Lung (tissue), 11 donors: ENCODE measurements at regions not wholly inside any gene's neighbourhood (a gene's known extent, or its start where the extent isn't known, plus 50 kb on each side); places are given as distances from the start of the nearest gene placed in this dataset.

ENCODE experiments used
- ATAC-seq: fragments of 200-7000 bp; cut with Tn5 transposase; one replicate; pipeline ENCODE4 v1.9.1; 2020; ENCODE audit warnings: moderate number of reproducible peaks; ENCODE audit not compliant: insufficient read depth, low FRiP score
- DNase-seq, 3 donors: peaks; one replicate each; pipeline ENCODE4 v3.0.0-alpha.2; 2013 to 2017
- H3K27ac ChIP-seq, 2 donors: one replicate each; pipeline ENCODE4 v1.5.1; 2013; ENCODE audit warnings: mild to moderate bottlenecking in 2 of 2, moderate library complexity in 2 of 2, control low read depth in 1 of 2, inconsistent platforms in 1 of 2, low read depth in 1 of 2, low read length in 1 of 2
- H3K27me3 ChIP-seq, 3 donors: one replicate each; pipeline ENCODE4 v1.5.1; 2013; ENCODE audit warnings: low read length in 2 of 3; ENCODE audit not compliant: control insufficient read depth in 3 of 3, insufficient read depth in 3 of 3
- H3K36me3 ChIP-seq, 4 donors: one replicate each; pipeline ENCODE4 v1.5.1; 2013; ENCODE audit warnings: low read length in 4 of 4, mild to moderate bottlenecking in 1 of 4, moderate library complexity in 1 of 4; ENCODE audit not compliant: control insufficient read depth in 4 of 4, insufficient read depth in 4 of 4
- H3K4me1 ChIP-seq, 5 donors: one replicate each; pipeline ENCODE4 v1.5.1; 2013; ENCODE audit warnings: low read length in 5 of 5, mild to moderate bottlenecking in 2 of 5, moderate library complexity in 1 of 5; ENCODE audit not compliant: control insufficient read depth in 5 of 5, insufficient read depth in 5 of 5
- H3K4me3 ChIP-seq: one replicate; pipeline ENCODE4 v1.5.1; 2013; ENCODE audit warnings: mild to moderate bottlenecking, control low read depth, moderate library complexity
- H3K9ac ChIP-seq, 2 donors: one replicate each; pipeline ENCODE4 v1.5.1; 2013; ENCODE audit warnings: low read length in 2 of 2, control low read depth in 1 of 2; ENCODE audit not compliant: insufficient read depth in 1 of 2
- H3K9me3 ChIP-seq, 4 donors: one replicate each; pipeline ENCODE4 v1.5.1; 2013; ENCODE audit warnings: low read length in 3 of 4, mild to moderate bottlenecking in 1 of 4, moderate library complexity in 1 of 4; ENCODE audit not compliant: control insufficient read depth in 4 of 4, insufficient read depth in 3 of 4
- WGBS, 2 donors: extraction: QIAGEN DNeasy Blood & Tissue Kit; methylation state at CpG; one replicate each; pipeline ENCODE4 v1.1.7; 2013; 5-methylcytosine and 5-hydroxymethylcytosine counted together
- TF ChIP-seq, protein P1 (sequence below): IDR thresholded peaks from 2 replicates; pipeline ENCODE4 v1.5.1; 2012; ENCODE audit warnings: mild to moderate bottlenecking; ENCODE audit errors: control extremely low read depth, extremely low read depth
- donor health status: control.
- donor health status: control.
- donor health status: Bipolar disorder and iron deficiency.
- donor health status: healthy.
- donor health status: DM: yes; HTN: yes; CAD: no.

DNA sequence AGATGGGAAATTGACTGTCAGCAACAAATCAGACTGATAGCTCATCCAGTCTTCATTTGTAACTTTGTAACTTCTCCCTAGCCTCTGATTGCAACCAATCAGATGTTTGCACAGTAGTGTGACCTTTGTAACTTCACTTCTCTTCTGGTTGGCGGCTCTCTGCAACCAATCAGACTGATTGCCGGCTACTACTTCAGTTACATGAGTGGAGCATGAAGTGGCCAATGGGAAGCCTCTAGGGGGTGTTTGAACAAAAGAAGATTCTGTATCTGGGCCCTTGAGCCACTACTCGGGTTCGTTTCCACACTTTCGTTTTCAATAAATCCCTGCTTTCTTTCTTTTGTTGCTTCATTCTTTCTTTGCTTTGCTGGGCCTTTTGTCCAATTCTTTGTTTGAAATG, 1285.8 kb downstream of the TECRL start:
- 93 to 94% methylated on average over 5 of the region's 5 CpGs for WGBS, 2 donors
- no peak overlapping the region for H3K27ac ChIP-seq
- DNase-seq (no peak), ATAC-seq (no peak)
- H3K4me3 ChIP-seq, result no peak overlapping the region
- H3K9ac ChIP-seq, result no peak overlapping the region
- TF ChIP-seq, protein P1, sequence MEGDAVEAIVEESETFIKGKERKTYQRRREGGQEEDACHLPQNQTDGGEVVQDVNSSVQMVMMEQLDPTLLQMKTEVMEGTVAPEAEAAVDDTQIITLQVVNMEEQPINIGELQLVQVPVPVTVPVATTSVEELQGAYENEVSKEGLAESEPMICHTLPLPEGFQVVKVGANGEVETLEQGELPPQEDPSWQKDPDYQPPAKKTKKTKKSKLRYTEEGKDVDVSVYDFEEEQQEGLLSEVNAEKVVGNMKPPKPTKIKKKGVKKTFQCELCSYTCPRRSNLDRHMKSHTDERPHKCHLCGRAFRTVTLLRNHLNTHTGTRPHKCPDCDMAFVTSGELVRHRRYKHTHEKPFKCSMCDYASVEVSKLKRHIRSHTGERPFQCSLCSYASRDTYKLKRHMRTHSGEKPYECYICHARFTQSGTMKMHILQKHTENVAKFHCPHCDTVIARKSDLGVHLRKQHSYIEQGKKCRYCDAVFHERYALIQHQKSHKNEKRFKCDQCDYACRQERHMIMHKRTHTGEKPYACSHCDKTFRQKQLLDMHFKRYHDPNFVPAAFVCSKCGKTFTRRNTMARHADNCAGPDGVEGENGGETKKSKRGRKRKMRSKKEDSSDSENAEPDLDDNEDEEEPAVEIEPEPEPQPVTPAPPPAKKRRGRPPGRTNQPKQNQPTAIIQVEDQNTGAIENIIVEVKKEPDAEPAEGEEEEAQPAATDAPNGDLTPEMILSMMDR, result no peak
- H3K4me1 ChIP-seq, result no peaks in the 10 kb centered on the region
- H3K36me3 ChIP-seq, result no peaks in the 10 kb centered on the region
- no peaks in the 10 kb centered on the region for H3K9me3 ChIP-seq
- no peaks in the 10 kb centered on the region for H3K27me3 ChIP-seq

DNA sequence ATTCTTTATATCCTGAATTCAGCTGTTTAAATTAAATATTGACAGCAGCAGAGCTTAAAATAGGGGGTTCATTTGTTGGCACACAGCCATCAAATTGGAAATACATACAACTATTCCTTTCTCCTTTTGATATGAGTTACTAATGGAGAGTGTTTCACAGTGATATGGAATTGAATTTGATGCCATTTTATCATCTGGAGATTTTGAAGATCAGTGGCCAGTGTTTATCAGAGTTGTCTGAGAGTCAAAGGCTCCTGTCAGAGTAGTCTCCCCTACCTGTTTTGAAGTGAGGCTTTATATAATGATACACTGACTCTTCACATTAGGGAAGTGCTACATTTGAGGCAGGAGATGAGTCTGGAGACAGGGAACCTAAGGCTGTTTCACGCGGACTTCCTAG, 1286.3 kb downstream of the TECRL start:
- Histone ChIP-seq H3K9me3 (no peaks in the 10 kb centered on the region), H3K4me3 (no peak overlapping the region), H3K4me1 (no peaks in the 10 kb centered on the region), H3K27ac (no peak overlapping the region), H3K9ac (no peak overlapping the region), H3K27me3 (no peaks in the 10 kb centered on the region), H3K36me3 (no peaks in the 10 kb centered on the region)
- TF ChIP-seq, protein P1, result no peak
- ATAC-seq, result no peak
- no peak for DNase-seq
- 94 to 98% methylated on average over 2 of the region's 2 CpGs for WGBS, 2 donors

DNA sequence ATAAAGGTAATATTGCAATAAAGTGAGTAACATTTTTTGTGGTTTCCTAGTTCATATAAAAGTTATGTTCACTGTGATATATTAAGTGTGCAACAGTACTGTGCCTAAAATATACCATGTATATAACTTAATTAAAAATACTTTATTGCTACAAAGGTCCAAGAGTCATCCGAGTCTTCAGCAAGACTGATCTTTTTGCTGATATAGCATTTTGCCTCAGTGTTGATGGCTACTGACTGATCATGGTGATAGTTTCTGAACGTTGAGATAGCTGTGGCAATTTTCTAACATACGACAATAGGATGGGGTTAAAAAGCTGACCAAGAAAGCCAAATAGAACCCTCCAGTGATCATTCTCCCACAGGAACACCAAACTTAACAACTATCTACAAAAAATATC, 1302.7 kb downstream of the TECRL start:
- Histone ChIP-seq H3K27ac (no peak overlapping the region), H3K4me3 (no peak overlapping the region), H3K9me3 (peaks cover 0 to 2% (median under 1%) of the 10 kb centered on the region in 4 donors), H3K27me3 (no peaks in the 10 kb centered on the region), H3K36me3 (no peaks in the 10 kb centered on the region), H3K4me1 (peaks cover 0 to 2% (median 0%) of the 10 kb centered on the region in 5 donors), H3K9ac (no peak overlapping the region)
- no peak for DNase-seq
- WGBS, 2 donors, result 72 to 82% methylated on average over 3 of the region's 3 CpGs
- no peak for ATAC-seq
- TF ChIP-seq, protein P1, result no peak

DNA sequence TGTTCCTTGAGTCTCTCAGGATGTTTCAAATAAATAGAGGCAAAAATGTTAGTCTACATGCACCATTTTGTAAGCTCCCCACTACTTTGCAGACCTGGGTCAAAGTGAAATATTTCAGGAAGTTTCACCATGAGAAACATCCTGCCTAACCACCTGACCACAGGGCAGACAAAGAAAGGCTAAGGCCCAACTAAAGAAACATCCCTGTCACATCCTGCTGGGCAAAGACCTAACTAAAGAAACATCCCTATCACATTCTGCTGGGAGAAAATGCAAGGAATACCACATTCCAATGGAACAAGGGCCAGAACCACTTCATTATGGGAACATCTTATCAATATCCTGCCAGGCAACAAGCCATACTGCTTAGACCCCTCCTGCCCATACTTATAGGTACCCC, 1303.4 kb downstream of the TECRL start:
- Histone ChIP-seq H3K9me3 (peaks cover 0 to 2% (median under 1%) of the 10 kb centered on the region in 4 donors), H3K27me3 (no peaks in the 10 kb centered on the region)
- no peak for ATAC-seq

More for the DNA sequence above, 1303.4 kb downstream of the TECRL start:
- Histone ChIP-seq H3K9ac (no peak overlapping the region), H3K27ac (no peak overlapping the region), H3K4me1 (peaks cover 0 to 2% (median 0%) of the 10 kb centered on the region in 5 donors), H3K36me3 (no peaks in the 10 kb centered on the region), H3K4me3 (no peak overlapping the region)
- TF ChIP-seq, protein P1, result no peak
- no peak for DNase-seq
